ENCODE measurements at regions not wholly inside any gene's neighbourhood (a gene's known extent, or its start where the extent isn't known, plus 50 kb on each side); places are given as distances from the start of the nearest gene placed in this dataset.

- Histone ChIP-seq H3K9me3 (ENCODE audit: low read depth, low read length, poor library complexity, severe bottlenecking) (no peaks in the 10 kb centered on the region), H3K36me3 (ENCODE audit: insufficient read depth, low read length, poor library complexity, severe bottlenecking) (no peaks in the 10 kb centered on the region), H3K4me1 (ENCODE audit: insufficient read depth, low read length, poor library complexity, severe bottlenecking) (no peaks in the 10 kb centered on the region), H3K4me3 (ENCODE audit: low read depth, low read length, poor library complexity, severe bottlenecking) (no peak overlapping the region), H3K27me3 (replicated peaks; ENCODE audit: insufficient read depth, low read depth, low read length, poor library complexity) (no peaks in the 10 kb centered on the region), H3K27ac (ENCODE audit: low read depth, low read length, poor library complexity, severe bottlenecking) (no peak overlapping the region)
- TF ChIP-seq EZH2 (IDR thresholded peaks at IDR 0.05; ENCODE audit: borderline replicate concordance, low read depth, low read length, poor library complexity, severe bottlenecking) (no peak), CTCF (conservative IDR thresholded peaks at IDR 0.05; ENCODE audit: low read depth, low read length) (no peak)
- intact Hi-C loops (cut with micrococcal nuclease; ENCODE audit: unreplicated experiment) = no loop called here
- DNase-seq (ENCODE audit: low spot score) = no peak
- no TSS peak for BruUV-seq (replicated peaks)
- ChIA-PET CTCF (no interaction called here), POLR2A (ENCODE audit: low non-redundant PET) (no interaction called here)
Measured at GRCh38 chr3:177800561-177800960, 603.3 kb upstream of the TBL1XR1 start.

GRCh38 chr3:177802151-177802900, 605.0 kb upstream of the TBL1XR1 start:
- H3K27ac ChIP-seq (ENCODE audit: low read depth, low read length, poor library complexity, severe bottlenecking) = no peak overlapping the region
- ChIA-PET POLR2A (ENCODE audit: low non-redundant PET) (no interaction called here), CTCF (no interaction called here)
- H3K27me3 ChIP-seq (replicated peaks; ENCODE audit: insufficient read depth, low read depth, low read length, poor library complexity) = no peaks in the 10 kb centered on the region
- no peaks in the 10 kb centered on the region for H3K4me1 ChIP-seq (ENCODE audit: insufficient read depth, low read length, poor library complexity, severe bottlenecking)
- H3K36me3 ChIP-seq (ENCODE audit: insufficient read depth, low read length, poor library complexity, severe bottlenecking) = no peaks in the 10 kb centered on the region
- H3K4me3 ChIP-seq (ENCODE audit: low read depth, low read length, poor library complexity, severe bottlenecking) = no peak overlapping the region
- no TSS peak for BruUV-seq (replicated peaks)
- H3K9me3 ChIP-seq (ENCODE audit: low read depth, low read length, poor library complexity, severe bottlenecking) = no peaks in the 10 kb centered on the region
- intact Hi-C loops (cut with micrococcal nuclease; ENCODE audit: unreplicated experiment) = no loop called here
- no peak for TF ChIP-seq EZH2 (IDR thresholded peaks at IDR 0.05; ENCODE audit: borderline replicate concordance, low read depth, low read length, poor library complexity, severe bottlenecking)
- no peak for TF ChIP-seq CTCF (conservative IDR thresholded peaks at IDR 0.05; ENCODE audit: low read depth, low read length)
- no peak for DNase-seq (ENCODE audit: low spot score)

- POLR2A ChIA-PET (ENCODE audit: low non-redundant PET) = no interaction called here
- no peak for DNase-seq (ENCODE audit: low spot score)
- Histone ChIP-seq H3K36me3 (ENCODE audit: insufficient read depth, low read length, poor library complexity, severe bottlenecking) (no peaks in the 10 kb centered on the region), H3K27me3 (replicated peaks; ENCODE audit: insufficient read depth, low read depth, low read length, poor library complexity) (no peaks in the 10 kb centered on the region), H3K4me1 (ENCODE audit: insufficient read depth, low read length, poor library complexity, severe bottlenecking) (no peaks in the 10 kb centered on the region), H3K4me3 (ENCODE audit: low read depth, low read length, poor library complexity, severe bottlenecking) (no peak overlapping the region), H3K9me3 (ENCODE audit: low read depth, low read length, poor library complexity, severe bottlenecking) (no peaks in the 10 kb centered on the region), H3K27ac (ENCODE audit: low read depth, low read length, poor library complexity, severe bottlenecking) (no peak overlapping the region)
- TF ChIP-seq EZH2 (IDR thresholded peaks at IDR 0.05; ENCODE audit: borderline replicate concordance, low read depth, low read length, poor library complexity, severe bottlenecking) (no peak), CTCF (conservative IDR thresholded peaks at IDR 0.05; ENCODE audit: low read depth, low read length) (no peak)
- no TSS peak for BruUV-seq (replicated peaks)
- CTCF ChIA-PET = no interaction called here
- intact Hi-C loops (cut with micrococcal nuclease; ENCODE audit: unreplicated experiment) = no loop called here
Measured at GRCh38 chr3:177803500-177803899, 606.2 kb upstream of the TBL1XR1 start.

Measured in A673 (cell line).